GM13976 (cell line): ENCODE measurements at regions not wholly inside any gene's neighbourhood (a gene's known extent, or its start where the extent isn't known, plus 50 kb on each side); places are given as distances from the start of the nearest gene placed in this dataset.
A peak's percentile ranks its signal among the peaks of the same experiment; 100 is the strongest.

Experiments
- DNase-seq: peaks from one replicate; pipeline ENCODE4 v3.0.0; 2012; ENCODE audit warnings: low spot score
- in situ Hi-C: fragments of 300-500 bp; cut with MboI; formaldehyde crosslinking; loops from one replicate; pipeline ENCODE4 v1.12.0; 2022; ENCODE audit warnings: low sequenced_read_pairs, mixed read lengths, inconsistent platforms; ENCODE audit not compliant: unreplicated experiment
- TF ChIP-seq, protein P1 (sequence below): IDR thresholded peaks from 2 replicates; pipeline ENCODE4 v1.5.1; 2012; ENCODE audit warnings: borderline replicate concordance, mild to moderate bottlenecking; ENCODE audit not compliant: insufficient read depth; ENCODE audit errors: extremely low read depth, missing control alignments, control extremely low read depth

DNA sequence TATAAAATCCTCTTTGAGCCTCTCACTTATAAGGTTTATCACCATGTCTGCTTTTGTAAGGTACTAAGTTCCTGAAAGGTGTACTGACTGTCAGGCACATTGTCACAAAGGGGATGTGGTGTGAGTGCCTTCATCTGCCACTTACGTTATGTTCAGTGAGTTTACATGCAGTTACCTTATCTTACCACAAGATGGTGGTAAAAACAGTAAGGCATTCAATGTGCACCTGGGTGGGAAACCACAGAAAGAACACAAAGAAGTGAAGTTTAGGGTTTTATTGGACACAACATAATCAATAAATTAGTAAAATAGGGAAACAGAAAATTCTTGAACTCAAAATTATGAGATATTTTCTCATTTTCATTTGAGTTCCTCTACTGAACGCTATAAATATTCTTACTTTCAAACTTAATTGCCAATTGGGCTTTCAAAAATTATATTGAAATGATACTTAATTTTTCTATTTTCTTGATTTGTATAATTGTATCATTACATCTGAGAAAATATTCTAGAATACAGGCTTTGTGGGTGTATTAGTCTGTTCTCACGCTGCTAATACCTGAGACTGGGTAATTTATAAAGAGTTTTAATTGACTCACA is 650.8 kb downstream of the PCDH7 start:
- in situ Hi-C loops = no loop called here
- TF ChIP-seq, protein P1, sequence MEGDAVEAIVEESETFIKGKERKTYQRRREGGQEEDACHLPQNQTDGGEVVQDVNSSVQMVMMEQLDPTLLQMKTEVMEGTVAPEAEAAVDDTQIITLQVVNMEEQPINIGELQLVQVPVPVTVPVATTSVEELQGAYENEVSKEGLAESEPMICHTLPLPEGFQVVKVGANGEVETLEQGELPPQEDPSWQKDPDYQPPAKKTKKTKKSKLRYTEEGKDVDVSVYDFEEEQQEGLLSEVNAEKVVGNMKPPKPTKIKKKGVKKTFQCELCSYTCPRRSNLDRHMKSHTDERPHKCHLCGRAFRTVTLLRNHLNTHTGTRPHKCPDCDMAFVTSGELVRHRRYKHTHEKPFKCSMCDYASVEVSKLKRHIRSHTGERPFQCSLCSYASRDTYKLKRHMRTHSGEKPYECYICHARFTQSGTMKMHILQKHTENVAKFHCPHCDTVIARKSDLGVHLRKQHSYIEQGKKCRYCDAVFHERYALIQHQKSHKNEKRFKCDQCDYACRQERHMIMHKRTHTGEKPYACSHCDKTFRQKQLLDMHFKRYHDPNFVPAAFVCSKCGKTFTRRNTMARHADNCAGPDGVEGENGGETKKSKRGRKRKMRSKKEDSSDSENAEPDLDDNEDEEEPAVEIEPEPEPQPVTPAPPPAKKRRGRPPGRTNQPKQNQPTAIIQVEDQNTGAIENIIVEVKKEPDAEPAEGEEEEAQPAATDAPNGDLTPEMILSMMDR = peak; percentile 58
- peak; percentile 39 for DNase-seq

- TF ChIP-seq, protein P1 = no peak
- in situ Hi-C loops = no loop called here
- DNase-seq = no peak
These were observed 654.2 kb downstream of the PCDH7 start for GRCh38 chr4:31374256-31374960.

- TF ChIP-seq, protein P1 = no peak
- DNase-seq = no peak
- in situ Hi-C loops = no loop called here
These were observed 655.8 kb downstream of the PCDH7 start for GRCh38 chr4:31375936-31376335.

GRCh38 chr4:31379364-31379763 is 659.2 kb downstream of the PCDH7 start:
- in situ Hi-C loops = no loop called here
- TF ChIP-seq, protein P1 = no peak
- no peak for DNase-seq

- in situ Hi-C loops = no loop called here
- DNase-seq = no peak
- TF ChIP-seq, protein P1 = no peak
These were observed 663.6 kb downstream of the PCDH7 start for GRCh38 chr4:31383767-31384166.

GRCh38 chr4:31390849-31391248 is 670.7 kb downstream of the PCDH7 start:
- no peak for DNase-seq
- in situ Hi-C loops = no loop called here
- TF ChIP-seq, protein P1 = no peak
